HG02759 (cell line): ENCODE measurements at regions not wholly inside any gene's neighbourhood (a gene's known extent, or its start where the extent isn't known, plus 50 kb on each side); places are given as distances from the start of the nearest gene placed in this dataset.

Experiments
- ATAC-seq: cut with Tn5 transposase; IDR thresholded peaks from one replicate; pipeline ENCODE4 v1.9.1; 2021; ENCODE audit warnings: mild to moderate bottlenecking, moderate library complexity; ENCODE audit not compliant: unreplicated experiment

- no peak for ATAC-seq
Observed at GRCh38 chr5:40414922-40415321, 264.8 kb upstream of the PTGER4 start.

DNA sequence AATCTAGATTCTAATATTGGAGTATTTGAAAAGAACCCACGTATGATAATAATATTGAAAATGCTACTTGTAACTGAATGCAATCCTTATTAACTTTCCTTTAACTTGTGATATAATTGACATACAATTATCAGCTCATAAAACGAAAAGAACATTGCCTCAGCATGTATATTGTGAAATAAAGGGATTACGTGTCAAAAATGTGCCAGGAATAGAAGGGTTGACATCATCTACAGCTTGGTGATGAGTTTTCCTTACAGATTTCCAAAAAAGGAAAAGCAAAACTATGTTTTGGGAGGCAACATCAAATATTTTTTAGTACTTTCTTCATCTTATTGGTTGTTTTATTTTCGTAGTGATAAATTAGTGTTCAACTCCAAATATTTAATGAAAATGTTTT is 266.0 kb upstream of the PTGER4 start:
- ATAC-seq, result no peak

GRCh38 chr5:40412771-40413170 is 266.9 kb upstream of the PTGER4 start:
- ATAC-seq, result no peak

- ATAC-seq, result no peak
Observed at GRCh38 chr5:40410964-40411635, 268.6 kb upstream of the PTGER4 start.

DNA sequence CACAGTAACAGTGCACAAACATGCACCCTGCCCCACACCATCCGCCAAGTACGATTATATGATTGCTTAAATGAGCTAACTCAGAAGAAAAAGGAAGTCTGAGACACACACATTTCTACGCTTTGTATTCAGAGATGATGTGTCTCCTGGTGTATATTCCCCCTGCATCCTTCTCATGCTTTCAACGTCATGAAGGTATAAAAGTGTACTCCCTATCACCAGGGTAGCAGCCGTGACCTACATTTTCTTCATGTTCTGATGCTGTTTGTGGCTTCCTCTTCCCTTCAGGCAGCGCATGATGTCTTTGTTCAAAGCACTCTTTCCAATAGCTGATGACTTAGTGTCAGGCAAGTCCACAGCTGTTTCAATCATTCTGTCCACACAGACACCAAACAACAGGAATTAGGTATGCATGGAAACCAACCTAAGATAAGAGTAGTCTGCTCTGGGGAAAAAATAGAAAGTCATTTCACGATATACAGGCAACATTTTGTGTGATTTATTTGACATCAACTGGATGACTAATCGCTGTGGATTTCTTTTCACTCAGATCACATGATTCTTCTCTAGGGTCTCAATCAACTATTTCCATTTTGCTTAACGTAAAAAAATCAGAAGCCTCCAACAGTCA is 269.4 kb upstream of the PTGER4 start:
- no peak for ATAC-seq

DNA sequence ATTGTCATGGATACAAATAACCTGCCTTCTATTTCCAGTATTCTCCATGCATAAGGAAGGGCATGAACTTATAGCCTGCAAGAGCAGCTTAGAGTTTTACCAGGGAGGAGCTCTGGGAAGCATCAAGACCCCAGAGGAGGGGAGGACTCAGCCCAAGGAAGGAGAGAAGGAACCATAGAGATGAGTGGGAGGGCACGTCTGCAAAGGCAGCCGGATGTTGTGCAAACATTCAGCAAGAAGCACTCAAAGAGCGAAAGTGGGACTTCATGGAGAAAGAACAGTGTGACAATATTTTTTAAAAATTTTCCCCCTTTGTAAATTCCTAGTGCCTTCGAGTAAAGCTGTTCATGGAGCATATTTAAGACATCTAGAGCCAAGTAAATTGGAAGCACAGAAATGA is 270.1 kb upstream of the PTGER4 start:
- no peak for ATAC-seq

DNA sequence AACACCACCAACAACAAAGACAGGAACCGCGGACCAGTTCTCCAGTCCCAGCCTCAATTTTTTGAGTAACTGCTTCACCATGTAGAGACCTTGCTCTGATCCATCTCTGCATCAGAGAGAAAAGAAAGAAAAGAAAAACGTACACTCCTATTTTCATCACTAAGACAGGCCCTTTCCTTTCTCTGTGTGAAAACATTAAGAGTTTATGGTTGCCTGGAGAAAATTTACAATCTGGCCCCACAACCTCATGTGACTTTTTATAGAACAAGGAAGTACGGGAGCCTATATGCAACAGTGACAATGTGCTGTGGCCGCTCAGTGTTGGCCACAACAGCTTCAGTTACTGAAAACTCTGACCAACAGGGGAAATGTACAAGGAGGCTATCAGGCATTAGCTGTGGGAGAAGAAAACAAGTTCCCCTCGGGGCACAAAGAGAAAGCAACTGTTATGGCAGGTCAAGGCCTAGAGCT is 272.9 kb upstream of the PTGER4 start:
- ATAC-seq, result peak; percentile 38

DNA sequence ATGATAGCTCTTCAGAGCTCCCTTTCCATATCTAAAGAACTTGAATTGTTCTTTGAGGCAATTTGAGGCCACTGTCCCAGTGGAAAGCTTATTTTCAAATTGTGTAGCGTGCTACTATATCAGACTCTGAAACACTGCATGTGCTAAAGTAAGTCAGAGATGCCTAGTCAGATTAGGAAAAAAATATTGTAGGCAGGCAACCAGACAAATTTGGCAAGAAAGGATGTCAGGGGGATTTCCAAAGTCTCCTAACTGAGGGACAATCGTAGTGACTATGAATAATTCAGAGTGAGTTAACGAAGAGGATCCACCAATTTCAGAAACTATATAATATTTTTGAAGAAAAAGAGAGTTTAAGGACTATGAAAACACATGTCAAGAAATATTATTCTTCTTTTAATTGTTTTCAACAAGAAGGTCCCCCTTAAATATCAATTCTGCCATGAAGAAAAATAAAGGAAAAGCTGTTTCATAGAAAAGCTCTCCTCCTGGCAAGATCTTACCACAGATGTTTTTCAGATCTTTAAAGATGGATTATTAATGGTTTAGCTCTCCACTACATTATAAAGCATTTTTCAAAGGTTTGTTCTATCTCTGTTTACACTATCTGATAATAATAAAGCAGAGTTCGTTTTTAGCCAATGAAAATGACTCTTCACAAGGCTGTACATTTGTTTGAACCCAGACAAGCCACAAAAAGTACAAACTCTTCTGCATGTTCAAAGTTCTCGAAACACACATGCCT is 273.5 kb upstream of the PTGER4 start:
- no peak for ATAC-seq

GRCh38 chr5:40405230-40405629 is 274.5 kb upstream of the PTGER4 start:
- no peak for ATAC-seq

DNA sequence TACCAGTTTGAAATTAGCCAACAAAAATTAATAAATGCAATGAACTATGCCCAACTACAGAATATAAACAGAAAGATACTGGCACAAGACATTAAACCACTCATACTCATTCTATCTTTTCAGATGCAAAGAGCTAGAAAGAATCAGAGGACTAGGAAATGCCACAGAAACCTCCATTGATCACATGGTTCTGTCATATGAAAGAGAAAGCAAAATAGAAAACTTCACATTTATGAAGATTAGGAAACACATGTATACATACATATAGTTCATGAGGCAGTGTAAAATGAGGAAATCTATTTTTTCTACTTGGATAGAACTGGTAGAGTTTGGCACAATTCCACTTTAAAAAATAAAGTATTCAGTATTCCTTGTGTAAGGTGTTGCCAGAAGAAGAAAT is 275.1 kb upstream of the PTGER4 start:
- peak; percentile 63 for ATAC-seq

DNA sequence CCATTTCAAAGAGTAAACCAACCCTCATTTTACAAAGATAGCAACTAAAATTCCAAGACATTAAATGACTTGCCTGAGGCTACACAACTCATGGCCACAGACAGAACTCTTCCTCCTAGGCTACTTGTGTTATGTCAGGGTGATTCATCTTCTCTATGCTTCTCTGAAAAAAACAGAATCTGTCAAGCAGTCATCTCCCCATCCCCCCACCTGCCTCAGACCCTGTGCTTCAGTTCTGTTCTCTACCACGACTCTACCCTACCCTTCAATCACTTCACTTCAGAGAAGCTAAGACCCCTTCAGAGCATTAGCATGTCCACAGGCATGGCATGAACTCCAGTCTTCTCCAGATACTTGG is 277.7 kb upstream of the PTGER4 start:
- ATAC-seq, result no peak

DNA sequence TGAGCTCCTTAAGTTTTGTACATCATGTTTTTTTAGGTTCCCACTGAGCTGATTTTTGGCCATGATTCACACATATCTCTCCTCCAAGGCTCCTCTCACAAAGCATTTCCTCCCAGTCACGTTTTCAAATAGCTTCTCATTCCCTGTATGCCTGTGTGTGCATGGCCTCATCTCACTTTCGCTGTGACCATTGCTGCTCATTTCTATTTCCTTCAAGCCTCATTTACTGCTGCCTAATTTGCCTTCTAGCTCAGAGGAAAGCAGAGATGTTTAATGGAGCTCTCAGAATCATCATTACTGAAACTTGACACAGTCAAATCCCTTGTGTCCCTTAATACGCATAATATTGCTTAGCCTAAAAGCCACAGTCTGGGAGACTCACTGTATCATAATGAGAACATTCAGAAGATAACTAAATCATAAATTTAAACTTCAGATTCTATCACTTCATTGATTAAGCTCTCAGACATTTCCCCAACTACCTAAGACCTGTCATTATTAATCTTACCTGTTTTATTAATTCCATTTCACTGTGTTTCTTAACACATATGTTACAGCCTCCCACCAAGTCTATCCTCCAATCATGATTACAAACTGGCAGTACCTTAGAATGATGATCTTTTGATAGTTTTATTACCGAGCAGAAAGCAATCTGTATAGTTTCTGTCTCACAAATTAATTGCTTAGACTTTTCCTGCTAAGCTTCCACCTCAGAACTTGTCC is 278.3 kb upstream of the PTGER4 start:
- peak; percentile 69 for ATAC-seq

DNA sequence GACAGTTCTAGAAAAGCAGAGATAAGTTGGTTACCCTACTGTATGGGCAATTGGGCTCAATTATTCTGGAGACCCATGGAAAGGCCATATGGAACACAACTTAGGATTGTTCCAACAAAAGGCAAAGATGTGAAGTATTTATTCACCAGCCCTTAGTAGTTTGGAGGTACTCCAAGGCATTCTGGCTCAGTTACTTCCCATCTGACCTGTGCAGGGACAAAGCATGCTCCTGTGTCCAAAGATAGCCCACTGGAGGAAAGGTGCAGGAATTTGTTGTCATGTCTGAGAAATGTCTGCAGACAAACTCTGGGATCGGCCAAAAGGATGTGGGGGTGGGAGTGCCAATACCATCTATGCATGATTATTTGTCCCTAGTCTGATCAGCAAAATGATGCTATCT is 279.5 kb upstream of the PTGER4 start:
- no peak for ATAC-seq

GRCh38 chr5:40399349-40399748 is 280.4 kb upstream of the PTGER4 start:
- ATAC-seq, result no peak

- ATAC-seq, result no peak
Observed at GRCh38 chr5:40397976-40398375, 281.7 kb upstream of the PTGER4 start.

- no peak for ATAC-seq
Observed at GRCh38 chr5:40397091-40397490, 282.6 kb upstream of the PTGER4 start.

DNA sequence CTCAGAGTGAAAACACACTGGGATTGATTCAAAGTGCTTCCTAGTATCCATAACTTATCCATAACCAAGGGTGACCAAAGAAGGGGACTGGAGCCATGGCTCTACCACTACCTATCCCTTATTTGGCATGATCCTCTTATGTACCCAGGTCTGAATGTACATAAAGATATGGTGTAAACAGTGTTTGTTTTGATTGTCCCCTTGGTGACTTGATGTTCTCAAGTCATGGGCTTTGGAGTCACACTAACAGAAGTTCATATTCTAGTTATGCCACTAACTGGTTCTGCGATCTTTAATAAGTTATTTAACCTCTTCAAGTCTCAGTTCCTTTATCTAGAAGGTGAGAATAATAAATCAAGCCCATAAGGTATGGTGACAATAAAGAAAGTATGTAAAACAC is 283.4 kb upstream of the PTGER4 start:
- no peak for ATAC-seq

GRCh38 chr5:40395251-40395650 is 284.5 kb upstream of the PTGER4 start:
- ATAC-seq, result no peak

DNA sequence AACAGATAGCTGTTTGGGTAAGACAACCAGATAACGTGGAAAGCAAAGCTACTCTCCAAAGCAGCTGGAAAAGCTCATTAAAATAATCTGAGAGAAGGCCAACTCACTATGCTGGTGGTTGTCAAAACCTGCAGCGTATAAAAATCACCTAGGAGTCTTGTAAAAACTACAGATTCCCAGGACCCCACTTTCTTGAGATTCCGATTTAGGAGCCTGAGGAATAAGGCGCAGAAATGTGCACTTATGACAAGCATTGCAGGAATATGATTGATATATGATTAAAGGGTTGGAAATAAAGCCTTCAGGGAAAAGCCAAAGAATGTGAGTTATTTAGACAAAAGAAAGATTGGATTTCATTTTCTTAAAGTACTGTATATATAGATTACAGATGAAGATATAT is 285.0 kb upstream of the PTGER4 start:
- no peak for ATAC-seq

DNA sequence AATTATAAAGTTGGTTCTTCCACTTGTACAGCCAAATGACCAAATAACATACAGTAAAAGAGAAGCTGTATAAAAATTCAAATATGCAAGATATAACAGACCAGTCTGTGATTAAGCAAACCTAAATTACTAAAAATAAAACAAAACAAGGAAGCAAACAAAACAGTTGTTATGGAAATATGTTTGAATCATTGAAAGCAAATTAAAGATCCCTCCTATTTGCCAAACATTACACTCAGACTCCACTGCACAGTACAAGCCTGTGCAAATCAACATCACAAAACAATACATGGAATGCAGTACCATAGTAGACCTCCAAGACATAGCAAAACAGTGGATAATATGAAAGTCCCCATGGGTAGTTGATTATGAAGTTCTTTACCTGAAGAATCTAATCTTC is 288.1 kb upstream of the PTGER4 start:
- ATAC-seq, result no peak

DNA sequence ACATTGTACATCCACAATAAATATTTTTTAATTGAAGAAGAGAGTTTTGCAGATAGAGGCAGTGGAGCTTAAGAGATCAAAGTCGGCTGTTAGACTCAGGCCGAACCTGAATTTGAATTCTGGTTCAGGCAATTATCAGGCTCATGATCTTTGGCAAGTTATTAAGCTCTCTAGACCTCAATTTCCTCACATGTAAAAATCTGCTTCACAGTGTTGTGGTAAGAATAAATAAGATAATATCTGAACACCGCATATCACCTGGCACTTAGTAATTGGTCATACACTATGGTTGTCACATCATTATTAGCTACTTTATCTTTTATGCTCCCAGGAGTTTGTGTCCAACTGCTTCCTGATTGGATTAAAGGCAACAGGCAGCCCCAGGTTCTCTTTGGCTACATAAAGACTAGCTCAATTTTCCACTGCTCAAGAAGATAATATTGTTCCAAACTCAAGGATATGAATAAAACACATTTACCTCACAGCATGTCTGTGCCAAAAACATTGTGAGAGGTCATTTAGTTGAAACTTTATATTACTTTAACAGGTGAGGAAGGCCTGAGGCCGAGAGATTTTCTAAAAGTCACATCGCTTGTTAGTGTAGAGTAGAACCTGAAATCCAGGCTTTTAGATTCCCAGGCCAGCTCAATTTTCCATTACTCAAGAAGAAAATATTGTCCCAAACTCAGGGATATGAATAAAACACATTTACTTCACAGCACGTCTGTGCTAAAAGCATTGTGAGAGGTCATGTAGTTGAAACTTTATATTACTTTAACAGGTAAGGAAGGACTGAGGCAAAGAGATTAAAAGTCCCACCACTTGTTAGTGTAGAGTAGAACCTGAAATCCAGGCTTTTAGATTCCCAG is 289.2 kb upstream of the PTGER4 start:
- ATAC-seq, result no peak
